ENCODE measurements at regions not wholly inside any gene's neighbourhood (a gene's known extent, or its start where the extent isn't known, plus 50 kb on each side); places are given as distances from the start of the nearest gene placed in this dataset.
"Not testable (repeated sequence)": the region's sequence is repeated elsewhere in the genome, so short reads cannot be mapped to it uniquely, and the experiment has no call there.

GRCh38 chr5:16304846-16305245 lies 125.3 kb upstream of the MARCHF11 start:
- Histone ChIP-seq H3K4me3 (ENCODE audit: low read depth, low read length) (no peak overlapping the region), H3K36me3 (ENCODE audit: control insufficient read depth, insufficient read depth, low read length) (no peaks in the 10 kb centered on the region), H3K27me3 (ENCODE audit: control insufficient read depth, insufficient read depth, low read length) (no peaks in the 10 kb centered on the region)
- DNase-seq (ENCODE audit: low read depth): no peak
- peak; percentile 23 for FAIRE-seq
- TF ChIP-seq, protein P1, sequence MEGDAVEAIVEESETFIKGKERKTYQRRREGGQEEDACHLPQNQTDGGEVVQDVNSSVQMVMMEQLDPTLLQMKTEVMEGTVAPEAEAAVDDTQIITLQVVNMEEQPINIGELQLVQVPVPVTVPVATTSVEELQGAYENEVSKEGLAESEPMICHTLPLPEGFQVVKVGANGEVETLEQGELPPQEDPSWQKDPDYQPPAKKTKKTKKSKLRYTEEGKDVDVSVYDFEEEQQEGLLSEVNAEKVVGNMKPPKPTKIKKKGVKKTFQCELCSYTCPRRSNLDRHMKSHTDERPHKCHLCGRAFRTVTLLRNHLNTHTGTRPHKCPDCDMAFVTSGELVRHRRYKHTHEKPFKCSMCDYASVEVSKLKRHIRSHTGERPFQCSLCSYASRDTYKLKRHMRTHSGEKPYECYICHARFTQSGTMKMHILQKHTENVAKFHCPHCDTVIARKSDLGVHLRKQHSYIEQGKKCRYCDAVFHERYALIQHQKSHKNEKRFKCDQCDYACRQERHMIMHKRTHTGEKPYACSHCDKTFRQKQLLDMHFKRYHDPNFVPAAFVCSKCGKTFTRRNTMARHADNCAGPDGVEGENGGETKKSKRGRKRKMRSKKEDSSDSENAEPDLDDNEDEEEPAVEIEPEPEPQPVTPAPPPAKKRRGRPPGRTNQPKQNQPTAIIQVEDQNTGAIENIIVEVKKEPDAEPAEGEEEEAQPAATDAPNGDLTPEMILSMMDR (IDR thresholded peaks at IDR 0.05; ENCODE audit: insufficient read depth, low read length, severe bottlenecking): no peak

GRCh38 chr5:16296946-16297345 lies 117.4 kb upstream of the MARCHF11 start:
- TF ChIP-seq, protein P1 (IDR thresholded peaks at IDR 0.05; ENCODE audit: insufficient read depth, low read length, severe bottlenecking): no peak
- H3K36me3 ChIP-seq (ENCODE audit: control insufficient read depth, insufficient read depth, low read length): no peaks in the 10 kb centered on the region
- no peak for DNase-seq (ENCODE audit: low read depth)
- H3K27me3 ChIP-seq (ENCODE audit: control insufficient read depth, insufficient read depth, low read length): no peaks in the 10 kb centered on the region
- H3K4me3 ChIP-seq (ENCODE audit: low read depth, low read length): no peak overlapping the region
- FAIRE-seq: no peak

- H3K27me3 ChIP-seq (ENCODE audit: control insufficient read depth, insufficient read depth, low read length): no peaks in the 10 kb centered on the region
- no peak overlapping the region for H3K4me3 ChIP-seq (ENCODE audit: low read depth, low read length)
- TF ChIP-seq, protein P1 (IDR thresholded peaks at IDR 0.05; ENCODE audit: insufficient read depth, low read length, severe bottlenecking): no peak
- FAIRE-seq (no peak), DNase-seq (ENCODE audit: low read depth) (no peak)
- H3K36me3 ChIP-seq (ENCODE audit: control insufficient read depth, insufficient read depth, low read length): no peaks in the 10 kb centered on the region
These were observed 112.3 kb upstream of the MARCHF11 start for GRCh38 chr5:16291894-16292293.

GRCh38 chr5:16291474-16291873 lies 111.9 kb upstream of the MARCHF11 start:
- Histone ChIP-seq H3K36me3 (ENCODE audit: control insufficient read depth, insufficient read depth, low read length) (no peaks in the 10 kb centered on the region), H3K27me3 (ENCODE audit: control insufficient read depth, insufficient read depth, low read length) (no peaks in the 10 kb centered on the region), H3K4me3 (ENCODE audit: low read depth, low read length) (no peak overlapping the region)
- TF ChIP-seq, protein P1 (IDR thresholded peaks at IDR 0.05; ENCODE audit: insufficient read depth, low read length, severe bottlenecking): no peak
- no peak for DNase-seq (ENCODE audit: low read depth)
- FAIRE-seq: no peak

DNA sequence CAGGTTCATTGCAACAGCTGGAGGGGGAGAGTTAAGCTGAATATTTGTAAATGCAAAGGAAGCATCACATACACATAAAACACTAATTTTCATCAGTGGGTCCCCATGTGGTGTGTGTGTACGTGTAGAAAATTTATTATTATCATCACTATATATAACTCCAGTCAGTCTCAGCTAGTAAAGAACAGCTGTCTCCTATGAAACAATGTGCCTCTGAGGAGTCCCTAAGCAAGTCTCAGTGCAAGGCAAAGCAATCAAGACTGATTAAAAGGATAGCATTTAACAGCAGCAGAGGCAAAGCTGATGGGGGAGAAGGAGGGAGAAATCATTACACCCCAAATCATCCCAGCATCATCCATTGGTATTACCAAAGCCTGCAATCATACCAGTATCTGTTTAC lies 104.2 kb upstream of the MARCHF11 start:
- Histone ChIP-seq H3K36me3 (ENCODE audit: control insufficient read depth, insufficient read depth, low read length) (no peaks in the 10 kb centered on the region), H3K4me3 (ENCODE audit: low read depth, low read length) (no peak overlapping the region), H3K27me3 (ENCODE audit: control insufficient read depth, insufficient read depth, low read length) (no peaks in the 10 kb centered on the region)
- FAIRE-seq: no peak
- TF ChIP-seq, protein P1 (IDR thresholded peaks at IDR 0.05; ENCODE audit: insufficient read depth, low read length, severe bottlenecking): no peak
- no peak for DNase-seq (ENCODE audit: low read depth)

DNA sequence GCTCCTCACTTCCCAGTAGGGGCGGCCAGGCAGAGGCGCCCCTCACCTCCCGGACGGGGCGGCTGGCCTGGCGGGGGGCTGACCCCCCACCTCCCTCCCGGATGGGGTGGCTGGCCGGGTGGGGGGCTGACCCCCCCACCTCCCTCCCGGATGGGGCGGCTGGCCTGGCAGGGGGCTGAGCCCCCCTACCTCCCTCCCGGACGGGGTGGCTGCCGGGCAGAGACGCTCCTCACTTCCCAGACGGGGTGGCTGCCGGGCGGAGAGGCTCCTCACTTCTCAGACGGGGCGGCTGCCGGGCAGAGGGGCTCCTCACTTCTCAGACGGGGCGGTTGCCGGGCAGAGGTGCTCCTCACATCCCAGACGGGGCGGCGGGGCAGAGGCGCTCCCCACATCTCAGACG lies 97.3 kb upstream of the MARCHF11 start:
- H3K36me3 ChIP-seq (ENCODE audit: control insufficient read depth, insufficient read depth, low read length); FAIRE-seq; H3K27me3 ChIP-seq (ENCODE audit: control insufficient read depth, insufficient read depth, low read length); H3K4me3 ChIP-seq (ENCODE audit: low read depth, low read length); DNase-seq (ENCODE audit: low read depth): not testable (repeated sequence)
